HG03064 (cell line): ENCODE measurements at regions not wholly inside any gene's neighbourhood (a gene's known extent, or its start where the extent isn't known, plus 50 kb on each side); places are given as distances from the start of the nearest gene placed in this dataset.
"Not testable (repeated sequence)": the region's sequence is repeated elsewhere in the genome, so short reads cannot be mapped to it uniquely, and the experiment has no call there.

ENCODE experiments used
- ATAC-seq: cut with Tn5 transposase; IDR thresholded peaks from one replicate; pipeline ENCODE4 v1.9.1; 2021; ENCODE audit warnings: low read depth; ENCODE audit not compliant: unreplicated experiment

DNA sequence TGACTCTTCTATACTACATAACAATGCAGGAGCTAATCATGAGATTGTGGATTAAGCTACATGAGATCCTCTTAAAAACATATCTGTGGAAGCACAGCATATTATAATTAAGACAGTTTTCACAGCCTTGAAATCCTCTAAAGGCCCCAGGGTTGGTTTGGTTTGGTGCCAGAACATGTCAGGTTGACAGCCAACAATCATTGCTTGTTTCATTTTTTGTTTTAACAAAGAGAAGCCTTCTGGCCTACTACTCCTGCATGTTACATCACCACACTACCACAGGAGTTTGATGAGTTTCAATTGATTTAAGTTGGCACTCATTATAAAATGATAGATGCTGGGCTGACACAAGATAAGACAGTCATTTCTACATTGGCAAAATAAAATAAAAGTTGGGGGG is 255.9 kb upstream of the ERBB4 start:
- no peak for ATAC-seq

DNA sequence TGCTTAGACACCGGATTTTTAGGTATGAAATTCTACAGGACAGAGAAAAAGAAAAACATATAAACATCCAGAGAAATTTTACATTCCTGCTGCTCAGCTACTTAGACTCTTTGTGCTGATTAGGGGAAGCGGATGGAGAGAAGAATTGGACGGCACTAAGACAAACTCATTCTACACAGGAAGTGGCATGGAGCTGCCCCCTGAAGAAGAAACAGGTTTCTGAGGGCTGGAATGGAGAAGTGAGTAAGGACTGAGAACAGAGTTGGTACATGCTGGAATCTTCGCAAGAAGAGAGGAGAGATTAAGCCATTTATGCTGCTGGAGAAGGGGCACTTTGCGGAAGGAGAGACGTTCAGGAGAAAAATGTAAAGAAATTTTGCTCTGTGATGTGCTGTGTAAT is 253.0 kb upstream of the ERBB4 start:
- no peak for ATAC-seq

GRCh38 chr2:212786088-212786487 is 247.5 kb upstream of the ERBB4 start:
- not testable (repeated sequence) for ATAC-seq

- ATAC-seq = no peak
Observed at GRCh38 chr2:212777020-212777491, 238.5 kb upstream of the ERBB4 start.

- no peak for ATAC-seq
Observed at GRCh38 chr2:212773808-212774339, 235.3 kb upstream of the ERBB4 start.

GRCh38 chr2:212770240-212770639 is 231.6 kb upstream of the ERBB4 start:
- ATAC-seq = no peak

- no peak for ATAC-seq
Observed at GRCh38 chr2:212766921-212767320, 228.3 kb upstream of the ERBB4 start.

GRCh38 chr2:212752730-212753351 is 214.2 kb upstream of the ERBB4 start:
- no peak for ATAC-seq

DNA sequence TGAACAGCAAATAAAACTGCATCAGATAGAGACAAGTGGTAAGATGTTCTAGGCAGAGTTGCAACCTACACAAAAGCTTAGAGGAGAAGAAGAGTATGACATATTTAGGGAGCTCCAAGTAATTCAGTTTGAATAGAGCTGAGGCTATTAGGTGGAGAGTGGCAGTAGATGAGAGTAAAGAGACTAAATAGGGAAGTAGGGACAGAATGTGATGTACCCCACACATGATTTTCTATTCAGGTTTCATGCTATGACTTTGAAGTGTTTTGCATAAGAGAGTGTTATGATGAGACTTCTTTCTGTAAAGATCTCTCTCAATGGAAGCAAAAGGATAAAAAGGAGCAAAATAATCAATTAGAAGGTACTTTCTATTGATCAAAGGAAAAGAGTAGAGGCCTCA is 206.8 kb upstream of the ERBB4 start:
- peak; percentile 61 for ATAC-seq

DNA sequence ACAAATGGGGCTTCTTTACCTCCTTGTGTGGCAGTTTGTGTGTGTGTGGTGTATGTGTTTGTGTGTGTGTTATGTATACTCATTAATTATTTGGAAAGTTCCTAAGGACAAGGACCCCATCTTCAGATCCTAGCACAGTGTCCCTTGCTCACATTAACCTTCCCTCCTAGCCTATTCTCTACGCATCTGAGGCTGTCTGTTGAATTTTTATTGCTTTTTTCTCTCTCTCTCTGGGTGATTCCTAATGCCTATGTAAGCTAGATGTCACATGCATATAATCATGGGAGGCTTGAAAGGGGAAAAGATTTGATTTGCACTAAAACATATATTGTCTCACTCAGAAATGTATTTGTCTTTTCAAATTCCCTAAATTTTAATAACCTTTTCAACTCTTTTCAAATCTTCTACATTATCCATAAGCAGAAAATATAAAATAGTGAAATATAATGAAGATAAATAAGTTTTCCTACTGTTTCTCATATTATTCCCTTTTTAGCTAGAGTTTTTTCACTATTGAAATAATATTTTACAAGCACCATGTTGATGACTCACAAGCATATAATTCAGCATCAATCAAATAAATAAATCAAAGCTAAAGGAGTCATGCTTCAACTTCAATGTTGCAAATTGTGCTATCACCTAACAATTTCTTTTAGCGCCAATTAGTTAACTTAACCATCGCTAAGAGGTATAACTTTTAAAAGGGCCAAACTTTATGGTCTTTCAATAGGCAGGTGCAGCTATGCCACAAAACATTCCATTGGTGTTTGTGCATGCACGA is 199.0 kb upstream of the ERBB4 start:
- ATAC-seq = no peak

GRCh38 chr2:212736385-212736726 is 197.8 kb upstream of the ERBB4 start:
- no peak for ATAC-seq

GRCh38 chr2:212733273-212733672 is 194.7 kb upstream of the ERBB4 start:
- no peak for ATAC-seq

- ATAC-seq = no peak
Observed at GRCh38 chr2:212732860-212733259, 194.3 kb upstream of the ERBB4 start.

DNA sequence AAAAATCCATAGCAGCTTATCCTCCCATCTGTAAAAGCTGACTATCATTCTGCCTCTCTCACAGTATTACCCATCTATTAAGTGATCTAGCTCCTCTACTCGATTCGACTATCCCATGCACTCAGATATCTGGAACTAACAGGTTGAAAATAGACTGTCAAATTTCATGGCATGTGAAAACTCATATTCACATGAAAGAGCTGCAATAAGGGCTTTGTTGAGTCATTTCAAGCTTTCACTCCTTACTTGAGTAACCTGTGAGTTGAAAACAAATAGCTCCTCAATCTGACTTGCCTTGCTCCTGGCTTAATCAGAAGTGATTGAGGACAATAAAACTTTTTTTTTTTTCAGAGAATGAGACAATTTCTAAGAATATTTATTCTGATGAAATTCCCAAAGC is 192.4 kb upstream of the ERBB4 start:
- peak; percentile 83 for ATAC-seq

DNA sequence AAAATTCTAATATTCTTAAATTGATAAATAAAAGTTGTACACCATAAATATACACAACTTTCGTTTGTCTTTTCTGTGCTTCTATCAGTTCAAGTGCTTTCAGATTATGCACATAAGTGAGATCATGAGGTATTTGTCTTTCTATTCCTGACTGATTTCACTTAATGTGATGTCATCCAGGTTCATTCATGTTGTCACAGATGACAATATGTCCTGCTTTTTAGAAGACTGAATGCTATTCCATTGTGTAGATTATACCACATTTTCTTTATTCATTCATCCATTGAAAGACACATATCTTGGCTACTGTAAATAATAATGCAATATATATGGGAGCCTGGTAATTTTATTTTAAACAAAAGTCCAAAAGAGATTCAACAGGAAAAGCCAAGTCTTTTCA is 190.1 kb upstream of the ERBB4 start:
- no peak for ATAC-seq

DNA sequence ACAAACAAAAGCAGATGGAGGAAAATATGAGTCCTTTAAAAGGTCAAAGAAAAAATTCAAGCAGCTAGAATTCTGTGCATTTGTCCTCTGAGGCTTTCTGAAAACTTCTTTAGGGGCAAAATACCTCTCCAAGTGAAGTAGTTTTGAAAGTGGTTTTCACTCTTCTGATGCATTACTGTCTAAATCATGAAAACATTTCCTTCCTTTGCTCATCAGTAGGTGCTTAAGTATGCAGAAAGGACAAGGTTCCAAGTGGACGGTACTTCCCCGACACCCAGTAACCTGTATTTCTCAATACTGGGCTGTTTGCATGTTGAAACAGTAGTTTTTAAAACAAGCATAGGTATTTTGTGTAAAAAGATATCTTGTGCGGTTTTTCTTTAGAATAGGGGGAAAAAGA is 189.1 kb upstream of the ERBB4 start:
- ATAC-seq = peak; percentile 52

DNA sequence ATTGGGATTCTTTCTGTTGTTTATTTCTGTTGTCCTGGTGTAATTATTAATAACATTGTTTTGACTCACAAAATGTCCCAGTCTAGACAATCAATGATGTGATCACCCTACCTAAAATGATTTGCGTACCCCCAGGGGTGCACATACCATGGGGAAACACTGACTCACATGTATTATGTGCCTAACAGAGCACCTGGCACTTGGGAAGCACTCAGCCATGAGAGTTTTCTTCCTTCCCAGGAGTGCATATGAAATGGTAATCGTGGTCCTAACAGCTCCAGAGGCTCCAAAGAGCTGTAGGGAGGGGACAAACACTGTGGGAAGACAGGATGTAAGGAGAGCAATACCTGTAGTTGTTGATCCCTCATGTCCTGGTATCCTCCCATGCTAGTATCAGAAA is 187.8 kb upstream of the ERBB4 start:
- ATAC-seq = no peak

DNA sequence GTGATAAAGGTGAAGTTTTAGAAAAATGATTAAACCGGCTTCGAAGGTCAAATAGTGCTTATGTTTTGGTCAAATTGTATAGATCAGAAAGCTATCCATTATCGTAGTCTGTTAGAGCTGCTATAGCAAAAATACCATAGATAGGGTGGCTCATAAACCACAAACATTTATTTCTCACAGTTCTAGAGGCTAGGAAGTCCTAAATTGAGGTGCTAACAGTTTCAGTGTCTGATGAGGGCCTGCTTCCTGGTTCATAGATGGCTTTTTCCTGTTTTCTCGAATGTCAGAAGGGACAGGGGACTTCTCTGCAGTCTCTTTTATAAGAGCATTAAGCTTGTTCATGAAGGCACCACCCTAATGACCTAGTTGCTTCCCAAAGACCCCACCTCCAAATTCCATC is 186.6 kb upstream of the ERBB4 start:
- ATAC-seq = no peak

- ATAC-seq = no peak
Observed at GRCh38 chr2:212723226-212723625, 184.6 kb upstream of the ERBB4 start.

DNA sequence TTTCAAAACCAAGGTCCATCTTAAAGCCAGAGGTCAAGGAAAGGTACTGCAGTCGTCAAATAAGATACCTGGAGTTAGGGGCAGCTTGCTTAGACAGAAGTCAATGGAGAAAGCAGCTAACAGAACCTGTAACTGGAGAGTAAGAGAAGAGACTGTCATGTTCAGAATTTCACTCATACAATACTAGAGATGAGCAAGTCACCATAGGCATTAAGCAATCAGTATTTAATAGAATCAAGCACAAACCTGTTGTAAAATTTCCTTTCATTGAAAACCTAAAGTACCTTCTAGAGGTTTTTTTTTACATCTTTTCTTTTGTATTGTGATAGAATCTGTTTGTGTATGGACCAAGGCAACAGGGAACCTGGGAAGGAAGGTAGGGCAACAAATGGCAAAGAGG is 183.4 kb upstream of the ERBB4 start:
- ATAC-seq = no peak

DNA sequence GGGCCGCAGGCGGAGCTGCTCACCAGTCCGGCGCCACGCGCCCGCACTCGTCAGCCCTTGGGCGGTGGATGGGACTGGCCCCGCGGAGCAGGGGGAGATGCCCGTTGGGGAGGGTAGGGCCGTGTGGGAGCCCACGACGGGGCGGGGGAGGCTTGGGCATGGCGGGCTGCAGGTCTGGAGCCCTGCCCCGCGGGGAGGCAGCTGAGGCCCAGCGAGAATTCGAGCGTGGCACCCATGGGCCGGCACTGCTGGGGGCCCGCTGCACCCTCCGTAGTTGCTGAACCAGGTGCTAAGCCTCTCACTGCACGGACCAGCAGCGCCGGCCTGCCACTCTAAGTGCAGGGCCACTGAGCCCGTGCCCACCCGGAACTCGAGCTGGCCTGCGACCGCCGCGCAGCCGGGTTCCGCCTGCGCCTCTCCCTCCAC is 182.4 kb upstream of the ERBB4 start:
- ATAC-seq = no peak

DNA sequence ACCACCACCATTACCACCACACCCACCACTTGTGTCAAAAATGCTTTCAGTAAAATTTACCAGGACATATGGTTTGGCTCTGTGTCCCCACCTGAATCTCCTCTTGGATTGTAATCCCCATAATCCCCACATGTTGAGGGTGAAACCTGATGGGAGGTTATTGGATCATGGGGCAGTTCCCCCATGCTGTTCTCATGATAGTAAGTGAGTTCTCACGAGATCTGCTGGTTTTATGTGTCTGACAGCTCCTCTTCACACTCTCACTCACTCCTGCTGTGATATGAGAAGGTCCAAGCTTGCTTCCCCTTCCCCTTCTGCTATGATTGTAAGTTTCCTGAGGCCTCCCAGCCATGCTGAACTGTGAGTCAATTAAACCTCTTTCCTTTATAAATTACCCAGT is 176.8 kb upstream of the ERBB4 start:
- ATAC-seq = not testable (repeated sequence)
